HEK293 (cell line): ENCODE measurements at regions not wholly inside any gene's neighbourhood (a gene's known extent, or its start where the extent isn't known, plus 50 kb on each side); places are given as distances from the start of the nearest gene placed in this dataset.

ENCODE experiments used
- CTCF ChIA-PET: fragments of 350-600 bp; formaldehyde crosslinking; extraction: SDS; loops from one replicate; lab custom pipeline; 2021; ENCODE audit warnings: antibody characterized with exemption; lab: Yijun Ruan, JAX
- POLR2A ChIA-PET: fragments of 300-600 bp; formaldehyde crosslinking; extraction: SDS; loops from one replicate; lab custom pipeline; 2020; ENCODE audit warnings: antibody characterized with exemption, inconsistent platforms; lab: Yijun Ruan, JAX
- H3K27ac ChIP-seq: fragments of 200-500 bp; sonication (Bioruptor generic); 2 replicates; pipeline ENCODE4 v1.5.1; 2014; ENCODE audit warnings: low read depth, low read length, control low read depth, inconsistent platforms; ENCODE audit errors: extremely low read depth
- H3K36me3 ChIP-seq, 2 experiments: fragments of 200-500 bp in 1 of 2; sonication (Bioruptor generic) in 1 of 2; 1 replicate in 1 of 2; 2 replicates in 1 of 2; pipeline ENCODE4 v1.5.1; 2014 to 2017; ENCODE audit warnings: inconsistent platforms in 2 of 2, low read length in 2 of 2; ENCODE audit not compliant: control insufficient read depth in 2 of 2, insufficient read depth in 1 of 2
- H3K4me1 ChIP-seq: fragments of 200-500 bp; sonication (Bioruptor generic); 2 replicates; pipeline ENCODE4 v1.5.1; 2014; ENCODE audit warnings: mild to moderate bottlenecking, low read length, inconsistent platforms; ENCODE audit not compliant: control insufficient read depth, insufficient read depth
- H3K4me3 ChIP-seq: 2 replicates; pipeline ENCODE4 v1.5.1; 2011; ENCODE audit warnings: low read depth, mild to moderate bottlenecking, control low read depth, low read length, moderate library complexity
- H3K9me3 ChIP-seq: fragments of 200-500 bp; sonication (Bioruptor generic); 2 replicates; pipeline ENCODE4 v1.5.1; 2014; ENCODE audit warnings: low read depth, low read length, inconsistent platforms; ENCODE audit not compliant: control insufficient read depth, insufficient read depth
- BCL11A ChIP-seq: fragments of 450-650 bp; formaldehyde crosslinking; IDR thresholded peaks from 2 replicates; pipeline ENCODE4 v1.5.1; 2016; ENCODE audit warnings: low read depth, missing biosample characterization, missing genetic modification characterization
- HOXD13 ChIP-seq: sonication (generic); formaldehyde crosslinking; IDR thresholded peaks from 2 replicates; pipeline ENCODE4 v1.8.0; 2022; ENCODE audit warnings: missing genetic modification reagents, borderline replicate concordance
- INSM2 ChIP-seq: fragments of 450-650 bp; formaldehyde crosslinking; IDR thresholded peaks from 2 replicates; pipeline ENCODE4 v1.5.1; 2016; ENCODE audit warnings: missing biosample characterization, missing genetic modification characterization
- MZF1 ChIP-seq: fragments of 450-650 bp; formaldehyde crosslinking; IDR thresholded peaks from 2 replicates; pipeline ENCODE4 v1.5.1; 2017; ENCODE audit warnings: missing biosample characterization, missing genetic modification characterization, borderline replicate concordance
- OSR2 ChIP-seq: fragments of 450-650 bp; formaldehyde crosslinking; IDR thresholded peaks from 2 replicates; pipeline ENCODE4 v1.5.1; 2016; ENCODE audit warnings: missing biosample characterization, missing genetic modification characterization
- ZBTB48 ChIP-seq: fragments of 450-650 bp; formaldehyde crosslinking; IDR thresholded peaks from 2 replicates; pipeline ENCODE4 v1.5.1; 2016; ENCODE audit warnings: missing biosample characterization, missing genetic modification characterization
- ZBTB7A ChIP-seq: fragments of 450-650 bp; formaldehyde crosslinking; IDR thresholded peaks from 2 replicates; pipeline ENCODE4 v1.5.1; 2016; ENCODE audit warnings: low read depth, missing biosample characterization, missing genetic modification characterization
- ZNF10 ChIP-seq: fragments of 450-650 bp; formaldehyde crosslinking; IDR thresholded peaks from 2 replicates; pipeline ENCODE4 v1.5.1; 2017; ENCODE audit warnings: missing biosample characterization, missing genetic modification characterization
- ZNF114 ChIP-seq: fragments of 450-650 bp; formaldehyde crosslinking; IDR thresholded peaks from 2 replicates; pipeline ENCODE4 v1.5.0; 2017; ENCODE audit warnings: missing biosample characterization, missing genetic modification characterization
- ZNF133 ChIP-seq: fragments of 450-650 bp; formaldehyde crosslinking; IDR thresholded peaks from 2 replicates; pipeline ENCODE4 v1.5.1; 2016; ENCODE audit warnings: missing biosample characterization, missing genetic modification characterization
- ZNF530 ChIP-seq: fragments of 450-650 bp; formaldehyde crosslinking; IDR thresholded peaks from 2 replicates; pipeline ENCODE4 v1.5.1; 2016; ENCODE audit warnings: low read depth, missing biosample characterization, missing genetic modification characterization
- ZNF558 ChIP-seq: fragments of 450-650 bp; formaldehyde crosslinking; IDR thresholded peaks from 2 replicates; pipeline ENCODE4 v1.5.1; 2016; ENCODE audit warnings: missing biosample characterization, missing genetic modification characterization
- ZNF645 ChIP-seq: fragments of 450-650 bp; formaldehyde crosslinking; IDR thresholded peaks from 2 replicates; pipeline ENCODE4; 2016; ENCODE audit warnings: missing biosample characterization, missing genetic modification characterization
- ZNF664 ChIP-seq: fragments of 450-650 bp; formaldehyde crosslinking; IDR thresholded peaks from 2 replicates; pipeline ENCODE4 v1.5.1; 2016; ENCODE audit warnings: missing biosample characterization, missing genetic modification characterization
- ZNF670 ChIP-seq: fragments of 450-650 bp; formaldehyde crosslinking; IDR thresholded peaks from 2 replicates; pipeline ENCODE4 v1.5.1; 2016; ENCODE audit warnings: missing biosample characterization, missing genetic modification characterization, low read depth
- ZNF677 ChIP-seq: fragments of 450-650 bp; IDR thresholded peaks from 2 replicates; pipeline ENCODE4 v1.5.0; 2018; ENCODE audit warnings: missing biosample characterization, mild to moderate bottlenecking, missing genetic modification characterization, moderate library complexity
- ZNF692 ChIP-seq: fragments of 450-650 bp; formaldehyde crosslinking; IDR thresholded peaks from 2 replicates; pipeline ENCODE4 v1.5.1; 2016; ENCODE audit warnings: missing biosample characterization, missing genetic modification characterization
- ZNF777 ChIP-seq: fragments of 450-650 bp; formaldehyde crosslinking; IDR thresholded peaks from 2 replicates; pipeline ENCODE4 v1.5.1; 2017; ENCODE audit warnings: missing biosample characterization, missing genetic modification characterization, borderline replicate concordance
- ZNF791 ChIP-seq: fragments of 450-650 bp; formaldehyde crosslinking; IDR thresholded peaks from 2 replicates; pipeline ENCODE4 v1.5.1; 2016; ENCODE audit warnings: missing biosample characterization, missing genetic modification characterization
- TF ChIP-seq, protein P1 (sequence below): fragments of 450-650 bp; formaldehyde crosslinking; IDR thresholded peaks from 2 replicates; pipeline ENCODE4 v1.5.1; 2016; ENCODE audit warnings: missing biosample characterization, missing genetic modification characterization
- TF ChIP-seq, protein P2 (sequence below): fragments of 450-650 bp; formaldehyde crosslinking; IDR thresholded peaks from 2 replicates; pipeline ENCODE4 v1.5.1; 2016; ENCODE audit warnings: missing biosample characterization, missing genetic modification characterization
- TF ChIP-seq, protein P3 (sequence below): fragments of 450-650 bp; formaldehyde crosslinking; IDR thresholded peaks from 2 replicates; pipeline ENCODE4 v1.5.1; 2016; ENCODE audit warnings: missing biosample characterization, missing genetic modification characterization, borderline replicate concordance

GRCh38 chr20:11769825-11770224 lies 147.9 kb upstream of the BTBD3 start:
- H3K27ac ChIP-seq: no peak overlapping the region
- no peaks in the 10 kb centered on the region for H3K4me1 ChIP-seq
- no peaks in the 10 kb centered on the region for H3K9me3 ChIP-seq
- no peak overlapping the region for H3K4me3 ChIP-seq
- H3K36me3 ChIP-seq: no peaks in the 10 kb centered on the region
- ChIA-PET POLR2A (no interaction called here), CTCF (interaction anchor here (0.7 kb wide), 1 partner anchor 140 kb away, joined by 3 read pairs; no protein-coding TSS in a partner anchor)
- TF ChIP-seq, protein P1, sequence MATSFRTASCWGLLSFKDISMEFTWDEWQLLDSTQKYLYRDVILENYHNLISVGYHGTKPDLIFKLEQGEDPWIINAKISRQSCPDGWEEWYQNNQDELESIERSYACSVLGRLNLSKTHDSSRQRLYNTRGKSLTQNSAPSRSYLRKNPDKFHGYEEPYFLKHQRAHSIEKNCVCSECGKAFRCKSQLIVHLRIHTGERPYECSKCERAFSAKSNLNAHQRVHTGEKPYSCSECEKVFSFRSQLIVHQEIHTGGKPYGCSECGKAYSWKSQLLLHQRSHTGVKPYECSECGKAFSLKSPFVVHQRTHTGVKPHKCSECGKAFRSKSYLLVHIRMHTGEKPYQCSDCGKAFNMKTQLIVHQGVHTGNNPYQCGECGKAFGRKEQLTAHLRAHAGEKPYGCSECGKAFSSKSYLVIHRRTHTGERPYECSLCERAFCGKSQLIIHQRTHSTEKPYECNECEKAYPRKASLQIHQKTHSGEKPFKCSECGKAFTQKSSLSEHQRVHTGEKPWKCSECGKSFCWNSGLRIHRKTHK (tag by site-specific recombination): no peak
- TF ChIP-seq MZF1 (tag by site-specific recombination) (no peak), ZNF777 (tag by site-specific recombination) (no peak), OSR2 (tag by site-specific recombination) (no peak), ZNF664 (tag by site-specific recombination) (no peak), ZNF677 (tag by site-specific recombination) (no peak), ZNF645 (no peak), ZNF791 (tag by site-specific recombination) (no peak), ZNF133 (no peak), ZBTB7A (tag by site-specific recombination) (no peak), BCL11A (tag by site-specific recombination) (no peak), HOXD13 (no peak)
- TF ChIP-seq, protein P2, sequence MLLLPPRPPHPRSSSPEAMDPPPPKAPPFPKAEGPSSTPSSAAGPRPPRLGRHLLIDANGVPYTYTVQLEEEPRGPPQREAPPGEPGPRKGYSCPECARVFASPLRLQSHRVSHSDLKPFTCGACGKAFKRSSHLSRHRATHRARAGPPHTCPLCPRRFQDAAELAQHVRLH (tag by site-specific recombination): no peak

DNA sequence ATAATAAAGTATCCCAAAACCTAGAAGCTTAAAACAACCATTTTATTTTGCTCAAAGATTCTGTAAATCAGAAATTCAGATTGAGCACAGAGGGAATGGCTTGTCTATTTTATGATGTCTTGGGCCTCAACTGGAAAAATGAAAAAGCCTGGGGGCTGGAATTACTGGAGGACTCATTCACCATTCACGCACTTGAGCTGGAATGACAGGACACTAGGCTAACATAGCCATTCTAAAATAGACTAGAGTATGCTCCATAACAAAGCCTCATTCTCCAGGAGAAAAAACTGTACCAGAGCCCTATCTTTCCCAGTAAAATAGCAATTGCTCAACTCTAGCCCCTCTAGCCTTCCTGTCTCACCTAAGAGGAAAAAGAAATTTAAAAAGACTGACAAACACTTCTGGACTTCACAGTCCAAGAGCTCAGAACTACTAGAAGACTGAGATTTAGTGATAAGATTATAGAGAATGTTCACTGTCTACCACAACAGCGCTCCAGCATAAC lies 145.4 kb upstream of the BTBD3 start:
- Histone ChIP-seq H3K9me3 (no peaks in the 10 kb centered on the region), H3K4me1 (no peaks in the 10 kb centered on the region), H3K27ac (no peak overlapping the region), H3K4me3 (no peak overlapping the region), H3K36me3 (no peaks in the 10 kb centered on the region)
- ChIA-PET CTCF (interaction anchor here (0.7 kb wide), 2 partner anchors 201 to 1333 kb away, joined by 3 to 4 read pairs; no protein-coding TSS in a partner anchor), POLR2A (no interaction called here)
- TF ChIP-seq ZNF10 (tag by site-specific recombination) (no peak), ZBTB48 (no peak), ZNF530 (tag by site-specific recombination) (no peak), ZNF114 (no peak), INSM2 (tag by site-specific recombination) (no peak), ZNF670 (tag by site-specific recombination) (no peak), ZNF692 (no peak), ZNF558 (tag by site-specific recombination) (no peak)
- TF ChIP-seq, protein P3, sequence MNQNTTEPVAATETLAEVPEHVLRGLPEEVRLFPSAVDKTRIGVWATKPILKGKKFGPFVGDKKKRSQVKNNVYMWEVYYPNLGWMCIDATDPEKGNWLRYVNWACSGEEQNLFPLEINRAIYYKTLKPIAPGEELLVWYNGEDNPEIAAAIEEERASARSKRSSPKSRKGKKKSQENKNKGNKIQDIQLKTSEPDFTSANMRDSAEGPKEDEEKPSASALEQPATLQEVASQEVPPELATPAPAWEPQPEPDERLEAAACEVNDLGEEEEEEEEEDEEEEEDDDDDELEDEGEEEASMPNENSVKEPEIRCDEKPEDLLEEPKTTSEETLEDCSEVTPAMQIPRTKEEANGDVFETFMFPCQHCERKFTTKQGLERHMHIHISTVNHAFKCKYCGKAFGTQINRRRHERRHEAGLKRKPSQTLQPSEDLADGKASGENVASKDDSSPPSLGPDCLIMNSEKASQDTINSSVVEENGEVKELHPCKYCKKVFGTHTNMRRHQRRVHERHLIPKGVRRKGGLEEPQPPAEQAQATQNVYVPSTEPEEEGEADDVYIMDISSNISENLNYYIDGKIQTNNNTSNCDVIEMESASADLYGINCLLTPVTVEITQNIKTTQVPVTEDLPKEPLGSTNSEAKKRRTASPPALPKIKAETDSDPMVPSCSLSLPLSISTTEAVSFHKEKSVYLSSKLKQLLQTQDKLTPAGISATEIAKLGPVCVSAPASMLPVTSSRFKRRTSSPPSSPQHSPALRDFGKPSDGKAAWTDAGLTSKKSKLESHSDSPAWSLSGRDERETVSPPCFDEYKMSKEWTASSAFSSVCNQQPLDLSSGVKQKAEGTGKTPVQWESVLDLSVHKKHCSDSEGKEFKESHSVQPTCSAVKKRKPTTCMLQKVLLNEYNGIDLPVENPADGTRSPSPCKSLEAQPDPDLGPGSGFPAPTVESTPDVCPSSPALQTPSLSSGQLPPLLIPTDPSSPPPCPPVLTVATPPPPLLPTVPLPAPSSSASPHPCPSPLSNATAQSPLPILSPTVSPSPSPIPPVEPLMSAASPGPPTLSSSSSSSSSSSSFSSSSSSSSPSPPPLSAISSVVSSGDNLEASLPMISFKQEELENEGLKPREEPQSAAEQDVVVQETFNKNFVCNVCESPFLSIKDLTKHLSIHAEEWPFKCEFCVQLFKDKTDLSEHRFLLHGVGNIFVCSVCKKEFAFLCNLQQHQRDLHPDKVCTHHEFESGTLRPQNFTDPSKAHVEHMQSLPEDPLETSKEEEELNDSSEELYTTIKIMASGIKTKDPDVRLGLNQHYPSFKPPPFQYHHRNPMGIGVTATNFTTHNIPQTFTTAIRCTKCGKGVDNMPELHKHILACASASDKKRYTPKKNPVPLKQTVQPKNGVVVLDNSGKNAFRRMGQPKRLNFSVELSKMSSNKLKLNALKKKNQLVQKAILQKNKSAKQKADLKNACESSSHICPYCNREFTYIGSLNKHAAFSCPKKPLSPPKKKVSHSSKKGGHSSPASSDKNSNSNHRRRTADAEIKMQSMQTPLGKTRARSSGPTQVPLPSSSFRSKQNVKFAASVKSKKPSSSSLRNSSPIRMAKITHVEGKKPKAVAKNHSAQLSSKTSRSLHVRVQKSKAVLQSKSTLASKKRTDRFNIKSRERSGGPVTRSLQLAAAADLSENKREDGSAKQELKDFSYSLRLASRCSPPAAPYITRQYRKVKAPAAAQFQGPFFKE (tag by site-specific recombination): no peak
